ENCODE measurements at regions not wholly inside any gene's neighbourhood (a gene's known extent, or its start where the extent isn't known, plus 50 kb on each side); places are given as distances from the start of the nearest gene placed in this dataset.

DNA sequence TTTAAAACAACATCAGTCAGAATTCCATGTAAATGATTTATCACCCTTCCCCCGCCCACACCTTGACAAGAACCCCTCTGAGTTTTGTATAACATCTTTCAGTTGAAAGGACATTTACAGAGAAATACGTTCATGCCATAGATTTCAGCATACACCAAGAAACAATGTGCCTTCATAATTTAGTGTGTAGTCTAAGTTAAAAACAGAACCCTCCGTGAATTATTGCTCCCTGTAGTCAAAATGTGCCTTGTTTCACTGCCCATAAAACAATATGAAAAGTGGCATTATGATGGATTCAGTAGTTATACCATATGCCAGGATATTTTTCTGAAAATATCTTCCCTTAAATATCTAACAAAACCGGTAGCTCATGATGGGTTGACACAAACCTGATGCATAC is 953.9 kb downstream of the GBE1 start:
- no peak for TF ChIP-seq EZH2 (IDR thresholded peaks at IDR 0.05; ENCODE audit: insufficient read depth, poor library complexity, severe bottlenecking)
- TF ChIP-seq EZH2phosphoT487 (IDR thresholded peaks at IDR 0.05; ENCODE audit: insufficient read depth, low read depth): no peak
